ENCODE measurements at regions not wholly inside any gene's neighbourhood (a gene's known extent, or its start where the extent isn't known, plus 50 kb on each side); places are given as distances from the start of the nearest gene placed in this dataset.
A peak's percentile ranks its signal among the peaks of the same experiment; 100 is the strongest.
"Not testable (repeated sequence)": the region's sequence is repeated elsewhere in the genome, so short reads cannot be mapped to it uniquely, and the experiment has no call there.

GRCh38 chr15:30688684-30689083, 62.8 kb downstream of the ARHGAP11B start:
- H3K27ac ChIP-seq; H3K9me3 ChIP-seq; ATAC-seq; DNase-seq; intact Hi-C loops (cut with DNase I); H3K27me3 ChIP-seq; H3K36me3 ChIP-seq; H3K4me3 ChIP-seq; H3K4me1 ChIP-seq: not testable (repeated sequence)
- 91% methylated on average over 5 of the region's 5 CpGs for WGBS (ENCODE audit: insufficient coverage, low coverage, low lambda C conversion rate, missing lambda C conversion rate)

GRCh38 chr15:30690153-30690552, 64.2 kb downstream of the ARHGAP11B start:
- not testable (repeated sequence) for DNase-seq

GRCh38 chr15:30695811-30696210, 69.9 kb downstream of the ARHGAP11B start:
- DNase-seq; ATAC-seq; H3K27me3 ChIP-seq; H3K27ac ChIP-seq; H3K4me3 ChIP-seq; H3K4me1 ChIP-seq; H3K36me3 ChIP-seq; intact Hi-C loops (cut with DNase I); H3K9me3 ChIP-seq: not testable (repeated sequence)
- 100% methylated on average over 1 of the region's 3 CpGs for WGBS (ENCODE audit: insufficient coverage, low coverage, low lambda C conversion rate, missing lambda C conversion rate)

More at GRCh38 chr15:30690153-30690552, 64.2 kb downstream of the ARHGAP11B start:
- H3K36me3 ChIP-seq; intact Hi-C loops (cut with DNase I); H3K4me1 ChIP-seq; H3K4me3 ChIP-seq; H3K27me3 ChIP-seq; H3K9me3 ChIP-seq; H3K27ac ChIP-seq; ATAC-seq: not testable (repeated sequence)
- 65% methylated on average over 2 of the region's 2 CpGs for WGBS (ENCODE audit: insufficient coverage, low coverage, low lambda C conversion rate, missing lambda C conversion rate)

GRCh38 chr15:30696439-30697314, 70.7 kb downstream of the ARHGAP11B start:
- H3K27ac ChIP-seq; H3K4me1 ChIP-seq; H3K4me3 ChIP-seq; DNase-seq; H3K36me3 ChIP-seq; H3K27me3 ChIP-seq; H3K9me3 ChIP-seq; intact Hi-C loops (cut with DNase I): not testable (repeated sequence)
- ATAC-seq: peak in 1 of 4 donors; percentile 47
- WGBS (ENCODE audit: insufficient coverage, low coverage, low lambda C conversion rate, missing lambda C conversion rate): 89% methylated on average over 3 of the region's 15 CpGs

- DNase-seq; H3K9me3 ChIP-seq; H3K4me3 ChIP-seq; intact Hi-C loops (cut with DNase I); H3K27ac ChIP-seq; ATAC-seq; H3K36me3 ChIP-seq; H3K4me1 ChIP-seq; H3K27me3 ChIP-seq: not testable (repeated sequence)
- 78% methylated on average over 2 of the region's 3 CpGs for WGBS (ENCODE audit: insufficient coverage, low coverage, low lambda C conversion rate, missing lambda C conversion rate)
Observed at GRCh38 chr15:30697315-30697685, 71.4 kb downstream of the ARHGAP11B start.

- intact Hi-C loops (cut with DNase I); H3K9me3 ChIP-seq; ATAC-seq; H3K4me1 ChIP-seq; H3K27me3 ChIP-seq; DNase-seq; H3K27ac ChIP-seq; H3K36me3 ChIP-seq; H3K4me3 ChIP-seq: not testable (repeated sequence)
- WGBS (ENCODE audit: insufficient coverage, low coverage, low lambda C conversion rate, missing lambda C conversion rate): 75% methylated on average over 3 of the region's 7 CpGs
Observed at GRCh38 chr15:30700006-30700597, 74.2 kb downstream of the ARHGAP11B start.

- H3K9me3 ChIP-seq; H3K4me1 ChIP-seq; H3K4me3 ChIP-seq; ATAC-seq; intact Hi-C loops (cut with DNase I); H3K27ac ChIP-seq; DNase-seq; H3K27me3 ChIP-seq; H3K36me3 ChIP-seq: not testable (repeated sequence)
- WGBS (ENCODE audit: insufficient coverage, low coverage, low lambda C conversion rate, missing lambda C conversion rate): 70% methylated on average over 6 of the region's 9 CpGs
Observed at GRCh38 chr15:30707976-30708685, 82.2 kb downstream of the ARHGAP11B start.

GRCh38 chr15:30708809-30709208, 82.9 kb downstream of the ARHGAP11B start:
- ATAC-seq; H3K4me3 ChIP-seq; DNase-seq; H3K9me3 ChIP-seq; intact Hi-C loops (cut with DNase I); H3K36me3 ChIP-seq; H3K27me3 ChIP-seq; H3K27ac ChIP-seq; H3K4me1 ChIP-seq: not testable (repeated sequence)
- WGBS (ENCODE audit: insufficient coverage, low coverage, low lambda C conversion rate, missing lambda C conversion rate): 100% methylated on average over 1 of the region's 7 CpGs

- H3K27ac ChIP-seq; H3K27me3 ChIP-seq; DNase-seq; H3K36me3 ChIP-seq; intact Hi-C loops (cut with DNase I); H3K4me1 ChIP-seq; H3K4me3 ChIP-seq; H3K9me3 ChIP-seq: not testable (repeated sequence)
- 70% methylated on average over 7 of the region's 7 CpGs for whole genome bisulfite sequencing (ENCODE audit: insufficient coverage, low coverage, low lambda C conversion rate, missing lambda C conversion rate)
- ATAC-seq: peak in 1 of 4 donors; percentile 13
Observed at GRCh38 chr15:30718038-30718643, 92.2 kb downstream of the ARHGAP11B start.

GRCh38 chr15:30719363-30719762, 93.4 kb downstream of the ARHGAP11B start:
- DNase-seq; H3K27ac ChIP-seq; H3K27me3 ChIP-seq; ATAC-seq; H3K9me3 ChIP-seq; intact Hi-C loops (cut with DNase I); H3K4me1 ChIP-seq; H3K36me3 ChIP-seq; H3K4me3 ChIP-seq: not testable (repeated sequence)
- WGBS (ENCODE audit: insufficient coverage, low coverage, low lambda C conversion rate, missing lambda C conversion rate): 83% methylated on average over 1 of the region's 5 CpGs

- H3K4me3 ChIP-seq; ATAC-seq; H3K36me3 ChIP-seq; H3K4me1 ChIP-seq; DNase-seq; H3K9me3 ChIP-seq; intact Hi-C loops (cut with DNase I); H3K27ac ChIP-seq; H3K27me3 ChIP-seq: not testable (repeated sequence)
- WGBS (ENCODE audit: insufficient coverage, low coverage, low lambda C conversion rate, missing lambda C conversion rate): 92% methylated on average over 2 of the region's 3 CpGs
Observed at GRCh38 chr15:30720825-30721224, 94.9 kb downstream of the ARHGAP11B start.
